ENCODE measurements at regions not wholly inside any gene's neighbourhood (a gene's known extent, or its start where the extent isn't known, plus 50 kb on each side); places are given as distances from the start of the nearest gene placed in this dataset.
A peak's percentile ranks its signal among the peaks of the same experiment; 100 is the strongest.

DNA sequence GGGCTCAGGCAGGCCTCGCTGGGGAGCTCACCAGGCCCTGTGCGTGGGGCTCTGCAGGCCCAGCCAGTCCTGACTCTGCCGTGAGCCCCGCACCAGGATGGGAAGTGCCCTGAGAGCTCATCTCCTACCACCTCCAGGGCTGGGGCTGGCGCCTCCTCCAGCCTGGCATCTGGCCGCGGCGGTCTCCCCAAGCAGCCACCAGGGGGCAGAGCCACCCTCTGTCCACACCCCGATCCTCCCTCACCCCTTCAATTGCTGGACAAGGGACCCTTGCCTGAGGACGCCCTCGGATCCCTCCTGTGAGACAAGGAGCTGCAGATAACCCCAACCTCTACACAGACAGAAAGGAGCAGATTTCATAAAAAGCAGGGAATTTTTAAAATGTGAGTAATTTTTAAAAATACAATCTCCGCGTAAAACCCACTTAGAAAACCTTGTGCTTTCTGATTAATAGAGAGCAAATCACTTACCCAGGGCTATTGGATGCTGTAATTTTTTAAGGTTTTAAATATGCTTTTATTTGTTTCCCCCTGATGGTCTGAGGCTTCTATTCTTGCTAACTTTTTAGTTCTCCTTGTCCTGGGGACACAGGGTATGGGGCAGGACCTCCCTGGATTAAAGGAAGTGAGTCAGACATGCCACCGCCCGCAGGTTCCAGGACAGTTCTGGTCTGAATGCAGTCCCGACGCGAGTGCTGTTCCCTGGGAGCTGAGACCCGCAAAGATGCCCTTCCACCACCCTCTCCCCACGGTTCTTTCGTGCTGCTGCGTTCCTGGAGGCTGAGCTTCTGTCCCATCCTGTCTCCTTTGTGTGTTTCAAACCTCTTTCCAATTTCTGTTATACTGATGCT lies 52.3 kb upstream of the CHRNA7 start:
- peak; percentile 57 for DNase-seq
- Histone ChIP-seq H3K4me3 (no peak overlapping the region), H3K36me3 (no peaks in the 10 kb centered on the region), H3K27me3 (no peaks in the 10 kb centered on the region), H3K9me3 (no peaks in the 10 kb centered on the region)
